ENCODE measurements at regions not wholly inside any gene's neighbourhood (a gene's known extent, or its start where the extent isn't known, plus 50 kb on each side); places are given as distances from the start of the nearest gene placed in this dataset.
"Not testable (repeated sequence)": the region's sequence is repeated elsewhere in the genome, so short reads cannot be mapped to it uniquely, and the experiment has no call there.

DNA sequence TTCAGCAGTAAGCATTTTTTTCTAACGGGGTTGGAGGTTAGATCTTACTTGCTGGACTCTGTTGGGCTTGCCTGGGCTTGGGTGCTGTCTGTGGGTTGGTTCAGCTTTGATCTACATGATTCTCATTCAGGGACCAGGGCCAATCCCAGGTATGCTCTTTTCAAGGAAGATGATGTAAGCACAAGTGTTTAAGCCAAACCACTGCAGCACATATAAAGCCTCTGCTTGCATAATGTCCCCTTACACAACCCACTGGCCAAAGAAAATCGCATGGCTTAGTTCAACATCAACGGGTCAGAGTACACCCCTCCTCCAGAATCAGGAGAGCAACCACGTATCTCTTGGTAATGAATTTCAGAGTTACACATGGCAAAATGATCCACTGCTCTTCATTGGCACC, 83.9 kb downstream of the DNAJB9 start:
- no peaks in the 10 kb centered on the region for H3K4me1 Mint-ChIP-seq
- H3K27ac Mint-ChIP-seq (ENCODE audit: unreplicated experiment), result no peak overlapping the region
- TF ChIP-seq, protein P1, sequence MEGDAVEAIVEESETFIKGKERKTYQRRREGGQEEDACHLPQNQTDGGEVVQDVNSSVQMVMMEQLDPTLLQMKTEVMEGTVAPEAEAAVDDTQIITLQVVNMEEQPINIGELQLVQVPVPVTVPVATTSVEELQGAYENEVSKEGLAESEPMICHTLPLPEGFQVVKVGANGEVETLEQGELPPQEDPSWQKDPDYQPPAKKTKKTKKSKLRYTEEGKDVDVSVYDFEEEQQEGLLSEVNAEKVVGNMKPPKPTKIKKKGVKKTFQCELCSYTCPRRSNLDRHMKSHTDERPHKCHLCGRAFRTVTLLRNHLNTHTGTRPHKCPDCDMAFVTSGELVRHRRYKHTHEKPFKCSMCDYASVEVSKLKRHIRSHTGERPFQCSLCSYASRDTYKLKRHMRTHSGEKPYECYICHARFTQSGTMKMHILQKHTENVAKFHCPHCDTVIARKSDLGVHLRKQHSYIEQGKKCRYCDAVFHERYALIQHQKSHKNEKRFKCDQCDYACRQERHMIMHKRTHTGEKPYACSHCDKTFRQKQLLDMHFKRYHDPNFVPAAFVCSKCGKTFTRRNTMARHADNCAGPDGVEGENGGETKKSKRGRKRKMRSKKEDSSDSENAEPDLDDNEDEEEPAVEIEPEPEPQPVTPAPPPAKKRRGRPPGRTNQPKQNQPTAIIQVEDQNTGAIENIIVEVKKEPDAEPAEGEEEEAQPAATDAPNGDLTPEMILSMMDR (conservative IDR thresholded peaks at IDR 0.05), result no peak
- no peaks in the 10 kb centered on the region for H3K36me3 Mint-ChIP-seq (ENCODE audit: low read depth)
- H3K27me3 Mint-ChIP-seq (ENCODE audit: low read depth), result no peaks in the 10 kb centered on the region
- H3K9me3 Mint-ChIP-seq, result no peaks in the 10 kb centered on the region
- H3K4me3 Mint-ChIP-seq, result no peak overlapping the region
- DNase-seq (ENCODE audit: low read depth, low spot score), result no peak

DNA sequence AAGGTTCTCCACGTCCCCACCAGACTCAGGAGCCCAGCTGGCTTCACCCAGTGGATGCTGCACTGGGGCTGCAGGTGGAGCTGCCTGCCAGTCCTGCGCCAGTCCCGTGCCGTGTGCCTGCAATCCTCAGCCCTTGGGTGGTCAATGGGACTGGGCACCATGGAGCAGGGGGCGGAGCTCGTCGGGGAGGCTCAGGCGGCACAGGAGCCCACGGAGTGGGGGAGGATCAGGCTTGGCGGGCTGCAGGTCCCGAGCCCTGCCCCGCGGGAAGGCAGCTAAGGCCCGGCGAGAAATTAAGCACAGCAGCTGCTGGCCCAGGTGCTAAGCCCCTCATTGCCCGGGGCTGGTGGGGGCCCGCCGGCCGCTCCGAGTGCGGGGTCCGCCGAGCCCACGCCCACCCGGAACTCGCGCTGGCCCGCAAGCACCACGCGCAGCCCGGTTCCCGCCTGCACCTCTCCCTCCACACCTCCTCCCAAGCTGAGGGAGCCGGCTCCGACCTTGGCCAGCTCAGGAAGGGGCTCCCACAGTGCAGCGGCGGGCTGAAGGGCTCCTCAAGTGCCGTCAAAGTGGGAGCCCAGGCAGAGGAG, 87.6 kb downstream of the DNAJB9 start:
- H3K4me3 Mint-ChIP-seq; H3K9me3 Mint-ChIP-seq; H3K36me3 Mint-ChIP-seq (ENCODE audit: low read depth); H3K27me3 Mint-ChIP-seq (ENCODE audit: low read depth); DNase-seq (ENCODE audit: low read depth, low spot score); H3K4me1 Mint-ChIP-seq; H3K27ac Mint-ChIP-seq (ENCODE audit: unreplicated experiment): not testable (repeated sequence)

DNA sequence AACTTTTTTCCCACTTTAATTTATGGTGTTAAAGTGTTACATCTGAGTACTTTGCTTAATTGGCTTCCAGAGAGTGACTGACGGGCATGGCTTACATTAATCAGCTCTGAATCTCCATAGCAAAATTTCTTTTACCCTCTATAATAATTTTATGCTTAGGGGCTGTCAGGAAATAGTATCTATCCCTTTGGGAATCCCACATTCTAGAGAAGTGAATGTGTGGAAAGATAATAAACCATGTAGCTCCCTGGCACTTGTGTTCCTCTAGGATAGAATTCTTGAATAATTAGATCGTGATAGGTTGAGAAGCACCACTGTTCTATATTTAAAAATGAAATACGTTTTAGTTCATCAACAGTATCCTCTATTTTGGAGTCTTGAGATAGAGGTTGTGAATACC, 89.6 kb downstream of the DNAJB9 start:
- Mint-ChIP-seq H3K27me3 (ENCODE audit: low read depth) (no peaks in the 10 kb centered on the region), H3K27ac (ENCODE audit: unreplicated experiment) (no peak overlapping the region), H3K4me3 (no peak overlapping the region), H3K36me3 (ENCODE audit: low read depth) (no peaks in the 10 kb centered on the region), H3K9me3 (no peaks in the 10 kb centered on the region), H3K4me1 (peaks cover 16% of the 10 kb centered on the region)
- DNase-seq (ENCODE audit: low read depth, low spot score), result no peak
- TF ChIP-seq, protein P1 (conservative IDR thresholded peaks at IDR 0.05), result no peak

DNA sequence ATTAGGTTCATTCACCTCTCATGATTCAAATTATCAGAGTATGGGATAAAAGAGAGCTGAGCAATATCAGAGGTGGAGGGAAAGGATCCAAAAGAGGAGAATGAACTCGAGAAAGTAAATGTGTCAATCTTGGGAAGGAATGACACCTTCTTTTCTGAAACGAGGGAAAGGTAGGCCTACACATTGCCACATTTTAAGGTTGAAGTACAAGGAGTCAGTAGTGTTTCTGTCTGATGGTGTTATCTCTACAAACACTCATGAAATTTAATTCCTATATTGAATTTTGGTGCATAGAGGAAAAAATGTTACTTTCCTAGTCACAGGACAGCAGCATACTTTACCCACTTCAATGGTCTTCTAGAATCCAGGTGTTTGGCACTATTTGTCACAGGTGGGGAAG, 90.2 kb downstream of the DNAJB9 start:
- Mint-ChIP-seq H3K36me3 (ENCODE audit: low read depth) (no peaks in the 10 kb centered on the region), H3K27ac (ENCODE audit: unreplicated experiment) (no peak overlapping the region), H3K4me1 (peaks cover 16% of the 10 kb centered on the region), H3K4me3 (no peak overlapping the region), H3K27me3 (ENCODE audit: low read depth) (no peaks in the 10 kb centered on the region), H3K9me3 (no peaks in the 10 kb centered on the region)
- TF ChIP-seq, protein P1 (conservative IDR thresholded peaks at IDR 0.05), result no peak
- DNase-seq (ENCODE audit: low read depth, low spot score), result no peak

DNA sequence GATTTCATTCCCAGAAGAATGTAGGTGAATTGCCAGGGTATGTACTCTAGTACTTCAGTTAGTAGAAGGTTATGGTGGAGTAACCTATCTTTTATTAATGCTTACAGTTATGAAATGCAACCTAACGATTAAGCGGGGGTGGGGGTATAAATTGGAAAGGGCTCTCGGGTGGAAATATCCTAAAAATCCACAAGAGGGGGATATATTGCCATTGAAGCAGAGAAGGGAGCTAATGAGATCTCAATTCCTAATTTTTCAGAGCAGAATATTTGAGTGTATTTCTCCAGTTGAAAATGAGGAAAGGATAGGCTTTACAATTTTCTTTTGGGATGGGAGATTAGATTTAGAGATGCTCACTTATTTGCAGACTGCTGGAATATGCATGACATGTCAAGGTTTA, 90.8 kb downstream of the DNAJB9 start:
- Mint-ChIP-seq H3K4me3 (no peak overlapping the region), H3K4me1 (peaks cover 16% of the 10 kb centered on the region), H3K9me3 (no peaks in the 10 kb centered on the region), H3K27ac (ENCODE audit: unreplicated experiment) (no peak overlapping the region), H3K27me3 (ENCODE audit: low read depth) (no peaks in the 10 kb centered on the region), H3K36me3 (ENCODE audit: low read depth) (no peaks in the 10 kb centered on the region)
- no peak for DNase-seq (ENCODE audit: low read depth, low spot score)
- TF ChIP-seq, protein P1 (conservative IDR thresholded peaks at IDR 0.05), result peak; percentile 60

DNA sequence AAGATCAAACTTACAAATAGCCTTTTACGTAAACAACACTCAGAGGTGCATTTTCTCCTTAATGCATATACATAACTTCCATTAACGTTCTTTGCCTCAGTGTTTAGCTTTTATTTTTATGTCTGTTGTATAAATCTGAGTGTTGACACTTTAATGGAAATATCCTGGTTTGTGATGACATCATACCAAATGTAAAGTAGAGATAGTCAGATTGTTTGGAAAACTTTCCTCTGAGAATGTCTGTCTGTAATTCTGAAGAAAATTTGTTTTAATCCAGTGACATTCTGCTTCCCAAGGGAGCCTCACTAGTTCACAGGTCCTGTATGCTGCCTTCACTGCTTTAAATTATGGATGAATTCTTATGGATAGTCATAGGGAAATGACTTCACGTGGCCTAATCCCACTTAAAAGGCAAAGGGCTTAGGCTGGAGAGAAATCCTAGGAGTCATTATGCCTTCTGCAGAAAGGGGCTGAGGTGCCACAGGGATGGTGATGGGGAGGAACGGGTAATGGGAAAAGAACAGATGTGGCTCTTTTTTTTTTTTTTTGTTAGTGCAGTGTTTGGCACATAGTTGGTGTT, 93.2 kb downstream of the DNAJB9 start:
- peaks cover 2% of the 10 kb centered on the region for H3K9me3 Mint-ChIP-seq
- peak overlapping the region; percentile 87 for H3K27ac Mint-ChIP-seq (ENCODE audit: unreplicated experiment)
- no peak for DNase-seq (ENCODE audit: low read depth, low spot score)
- H3K27me3 Mint-ChIP-seq (ENCODE audit: low read depth), result no peaks in the 10 kb centered on the region
- TF ChIP-seq, protein P1 (conservative IDR thresholded peaks at IDR 0.05), result no peak
- H3K4me3 Mint-ChIP-seq, result no peak overlapping the region
- peaks cover 16% of the 10 kb centered on the region for H3K4me1 Mint-ChIP-seq
- no peaks in the 10 kb centered on the region for H3K36me3 Mint-ChIP-seq (ENCODE audit: low read depth)

All from neural crest cell (in vitro differentiated cells).